HAP-1 (cell line): ENCODE measurements at regions not wholly inside any gene's neighbourhood (a gene's known extent, or its start where the extent isn't known, plus 50 kb on each side); places are given as distances from the start of the nearest gene placed in this dataset.

Experiments
- DNase-seq, 2 experiments: peaks; one replicate each; pipeline ENCODE4 v3.0.0-alpha.2; 2016 to 2020; ENCODE audit warnings: low spot score in 2 of 2
- H3K27me3 ChIP-seq: fragments of 250-450 bp; sonication (Bioruptor Pico); 2 replicates; pipeline ENCODE4 v1.5.1; 2020; ENCODE audit warnings: low read depth, mild to moderate bottlenecking, moderate library complexity
- H3K36me3 ChIP-seq: fragments of 250-450 bp; sonication (Bioruptor Pico); replicated peaks from 2 replicates; pipeline ENCODE4 v1.5.1; 2020; ENCODE audit warnings: mild to moderate bottlenecking
- H3K4me1 ChIP-seq: fragments of 250-450 bp; sonication (Bioruptor Pico); 2 replicates; pipeline ENCODE4 v1.5.1; 2020; ENCODE audit warnings: mild to moderate bottlenecking
- H3K4me3 ChIP-seq: fragments of 250-450 bp; sonication (Bioruptor Pico); 2 replicates; pipeline ENCODE4 v1.5.1; 2020; ENCODE audit warnings: mild to moderate bottlenecking, moderate library complexity
- H3K9me3 ChIP-seq: fragments of 250-450 bp; sonication (Bioruptor Pico); 2 replicates; pipeline ENCODE4 v1.5.1; 2020; ENCODE audit warnings: mild to moderate bottlenecking, moderate library complexity
- in situ Hi-C: fragments of 300-500 bp; cut with MboI; formaldehyde crosslinking; loops from 3 replicates; pipeline ENCODE4 v1.14.3; 2020; ENCODE audit warnings: low sequenced_read_pairs, inconsistent platforms, mixed read lengths

- in situ Hi-C loops, result no loop called here
- no peaks in the 10 kb centered on the region for H3K9me3 ChIP-seq
- DNase-seq, result no peak
- no peak overlapping the region for H3K4me3 ChIP-seq
- H3K4me1 ChIP-seq, result no peaks in the 10 kb centered on the region
- H3K27me3 ChIP-seq, result no peaks in the 10 kb centered on the region
- H3K36me3 ChIP-seq, result no peaks in the 10 kb centered on the region
Observed at GRCh38 chr9:120183615-120184014, 396.4 kb downstream of the CDK5RAP2 start.

DNA sequence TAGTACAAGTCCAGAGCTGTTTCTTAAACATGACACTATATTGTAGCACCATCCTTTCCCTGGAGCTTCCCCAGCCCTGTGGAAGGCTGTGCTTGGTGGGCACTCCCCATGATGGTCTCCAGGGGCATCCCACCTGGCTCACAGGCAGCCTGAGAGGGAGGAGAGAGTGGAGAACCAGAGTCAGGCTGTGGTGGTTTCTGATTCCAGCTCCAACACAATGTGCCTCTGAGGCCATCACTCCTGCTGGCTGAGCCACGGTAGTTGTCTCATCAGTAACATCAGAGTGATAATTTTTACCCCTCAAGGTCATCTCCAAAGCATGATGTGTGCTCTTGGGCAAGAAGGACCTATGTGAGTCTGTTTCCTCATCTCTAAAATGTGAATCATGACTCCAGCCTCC, 398.0 kb downstream of the CDK5RAP2 start:
- DNase-seq, result no peak
- in situ Hi-C loops, result no loop called here

DNA sequence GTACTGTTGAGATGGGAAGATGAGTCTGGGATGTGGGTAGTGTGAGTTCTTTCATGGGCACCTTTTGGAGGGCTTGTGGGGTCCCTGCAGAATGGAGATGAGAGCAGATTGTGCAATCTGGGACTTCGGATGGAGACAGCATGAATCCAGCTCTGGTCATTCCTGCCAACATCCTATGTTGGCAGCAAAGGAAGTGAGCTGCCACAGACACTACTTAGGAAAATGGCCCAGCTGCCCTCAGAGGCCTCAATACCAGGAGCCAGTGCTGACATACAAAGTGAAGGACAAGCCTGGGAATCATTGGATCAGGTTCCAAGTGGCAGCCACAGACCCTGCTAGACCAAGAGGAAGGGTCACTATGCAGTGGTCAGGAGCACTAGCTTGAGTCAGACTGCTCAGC, 402.8 kb downstream of the CDK5RAP2 start:
- H3K36me3 ChIP-seq, result no peaks in the 10 kb centered on the region
- in situ Hi-C loops, result no loop called here
- H3K27me3 ChIP-seq, result no peaks in the 10 kb centered on the region
- DNase-seq, result no peak
- H3K4me3 ChIP-seq, result no peak overlapping the region
- no peaks in the 10 kb centered on the region for H3K9me3 ChIP-seq
- no peaks in the 10 kb centered on the region for H3K4me1 ChIP-seq

More for the DNA sequence above, 398.0 kb downstream of the CDK5RAP2 start:
- Histone ChIP-seq H3K27me3 (no peaks in the 10 kb centered on the region), H3K4me1 (no peaks in the 10 kb centered on the region), H3K36me3 (no peaks in the 10 kb centered on the region), H3K4me3 (no peak overlapping the region), H3K9me3 (no peaks in the 10 kb centered on the region)

DNA sequence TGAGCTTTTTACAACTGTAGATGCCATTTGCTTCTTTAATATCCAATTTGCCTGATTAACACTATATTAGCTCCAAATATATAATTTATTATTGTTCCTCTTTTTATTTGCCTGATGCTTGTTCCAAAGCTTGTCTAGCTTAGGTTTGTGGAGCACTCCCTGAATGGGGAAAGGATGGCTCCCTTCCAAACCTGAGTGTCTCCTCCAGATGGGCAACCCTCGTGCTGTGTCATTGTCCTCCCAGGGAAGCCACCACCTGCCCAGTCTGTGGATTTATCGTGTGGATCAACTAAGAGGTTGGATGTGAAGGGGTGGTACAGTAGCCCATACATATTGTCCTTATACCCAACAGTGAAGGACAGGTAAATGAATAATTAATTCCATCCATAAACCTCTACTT, 404.9 kb downstream of the CDK5RAP2 start:
- DNase-seq, result no peak
- Histone ChIP-seq H3K27me3 (no peaks in the 10 kb centered on the region), H3K4me1 (no peaks in the 10 kb centered on the region), H3K36me3 (no peaks in the 10 kb centered on the region), H3K4me3 (no peak overlapping the region), H3K9me3 (no peaks in the 10 kb centered on the region)
- in situ Hi-C loops, result no loop called here

DNA sequence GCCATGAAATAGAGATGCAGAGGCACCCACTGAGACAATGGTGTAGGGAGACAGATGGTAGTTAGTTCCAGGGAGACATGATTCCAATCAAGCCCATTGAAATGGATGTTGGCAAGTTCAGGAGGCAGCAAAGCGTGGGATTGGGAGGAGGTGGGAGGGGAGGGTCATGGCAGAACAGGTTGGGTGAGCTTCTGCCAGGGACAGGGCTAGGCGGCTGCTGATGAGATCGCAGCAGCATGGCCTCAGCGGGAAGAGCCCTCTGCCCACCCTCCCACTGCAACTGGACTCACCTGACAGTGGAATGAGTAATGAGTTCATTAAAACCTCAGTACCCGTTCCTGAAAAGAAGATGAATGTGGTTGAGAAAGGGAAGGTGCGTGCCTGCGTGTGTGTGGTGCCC, 418.2 kb downstream of the CDK5RAP2 start:
- no peak overlapping the region for H3K4me3 ChIP-seq
- no peaks in the 10 kb centered on the region for H3K9me3 ChIP-seq
- no peaks in the 10 kb centered on the region for H3K4me1 ChIP-seq
- in situ Hi-C loops, result no loop called here
- DNase-seq, result no peak
- no peaks in the 10 kb centered on the region for H3K36me3 ChIP-seq
- no peaks in the 10 kb centered on the region for H3K27me3 ChIP-seq

DNA sequence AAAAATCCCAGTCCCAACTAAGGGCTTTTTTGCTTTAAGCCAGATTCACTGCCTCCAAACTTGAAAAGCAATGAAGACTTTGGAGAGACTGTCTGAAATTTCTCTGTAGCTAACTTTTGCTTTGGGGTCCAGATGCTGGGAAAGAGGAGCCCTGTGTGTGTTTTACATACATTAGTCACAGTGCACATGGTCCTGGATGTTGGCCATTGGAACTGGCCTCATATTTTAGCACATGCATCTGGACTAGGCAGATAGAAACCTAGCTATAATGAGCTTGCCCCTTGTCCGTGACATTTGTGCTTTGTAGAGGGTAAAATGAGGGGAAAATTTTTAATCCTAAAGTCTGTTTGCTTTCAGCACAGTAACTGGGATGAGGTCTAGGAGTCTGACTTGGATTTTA, 421.7 kb downstream of the CDK5RAP2 start:
- DNase-seq, result no peak
- Histone ChIP-seq H3K4me3 (no peak overlapping the region), H3K27me3 (no peaks in the 10 kb centered on the region), H3K4me1 (no peaks in the 10 kb centered on the region), H3K36me3 (no peaks in the 10 kb centered on the region), H3K9me3 (no peaks in the 10 kb centered on the region)
- in situ Hi-C loops, result no loop called here

DNA sequence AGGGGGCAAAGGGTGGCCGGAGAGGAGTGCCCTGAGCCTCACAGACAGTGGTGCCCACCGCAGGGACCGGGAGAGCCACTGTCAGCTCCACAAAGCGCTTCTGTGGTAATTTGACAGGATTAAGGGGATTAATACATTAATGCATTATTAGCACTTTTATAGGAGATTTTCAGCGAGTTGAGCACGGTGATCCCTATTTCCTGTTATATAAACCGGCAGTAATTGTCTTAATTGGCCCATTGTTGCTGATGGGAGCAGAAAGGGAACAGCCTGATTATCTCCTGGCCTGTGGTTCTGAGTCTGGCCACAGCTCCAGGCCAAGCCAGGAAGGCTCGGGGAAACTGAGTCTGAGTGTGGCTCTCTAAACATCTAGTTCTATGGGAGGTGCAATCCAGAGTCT, 423.6 kb downstream of the CDK5RAP2 start:
- Histone ChIP-seq H3K4me1 (peaks cover 4% of the 10 kb centered on the region), H3K36me3 (no peaks in the 10 kb centered on the region), H3K27me3 (no peaks in the 10 kb centered on the region), H3K4me3 (no peak overlapping the region), H3K9me3 (no peaks in the 10 kb centered on the region)
- in situ Hi-C loops, result no loop called here
- no peak for DNase-seq

GRCh38 chr9:120153258-120153657, 426.7 kb downstream of the CDK5RAP2 start:
- no peak overlapping the region for H3K4me3 ChIP-seq
- no peak for DNase-seq
- in situ Hi-C loops, result no loop called here

GRCh38 chr9:120152295-120152694, 427.7 kb downstream of the CDK5RAP2 start:
- in situ Hi-C loops, result no loop called here
- no peaks in the 10 kb centered on the region for H3K27me3 ChIP-seq
- no peaks in the 10 kb centered on the region for H3K36me3 ChIP-seq
- DNase-seq, result peak; percentile 14 to 57
- peaks cover 4% of the 10 kb centered on the region for H3K4me1 ChIP-seq
- no peak overlapping the region for H3K4me3 ChIP-seq
- H3K9me3 ChIP-seq, result no peaks in the 10 kb centered on the region

More at GRCh38 chr9:120153258-120153657, 426.7 kb downstream of the CDK5RAP2 start:
- Histone ChIP-seq H3K27me3 (no peaks in the 10 kb centered on the region), H3K36me3 (no peaks in the 10 kb centered on the region), H3K9me3 (no peaks in the 10 kb centered on the region), H3K4me1 (peaks cover 4% of the 10 kb centered on the region)

- H3K9me3 ChIP-seq, result no peaks in the 10 kb centered on the region
- in situ Hi-C loops, result no loop called here
- no peak overlapping the region for H3K4me3 ChIP-seq
- H3K27me3 ChIP-seq, result no peaks in the 10 kb centered on the region
- peaks cover 4% of the 10 kb centered on the region for H3K4me1 ChIP-seq
- no peaks in the 10 kb centered on the region for H3K36me3 ChIP-seq
- DNase-seq, result peak; percentile 44 to 46
Observed at GRCh38 chr9:120151806-120152205, 428.2 kb downstream of the CDK5RAP2 start.

DNA sequence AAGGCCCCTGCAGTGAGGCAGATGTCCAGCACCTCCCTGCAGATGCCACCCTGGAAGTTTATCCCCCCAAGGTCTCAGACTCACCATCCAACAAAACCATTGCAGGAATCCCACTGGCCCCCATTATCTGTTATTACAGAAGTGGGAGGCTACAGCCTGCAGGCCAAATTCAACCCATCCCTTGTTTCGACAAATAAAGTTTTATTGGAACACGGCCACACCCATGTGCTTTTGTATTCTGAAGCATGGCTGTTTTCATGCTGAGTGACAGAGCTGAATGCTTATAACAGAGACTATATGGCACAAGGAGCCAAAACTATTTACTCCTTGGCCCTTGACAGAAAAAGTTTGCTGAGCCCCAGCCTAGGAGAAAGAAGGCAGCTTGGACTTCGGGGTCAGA, 428.8 kb downstream of the CDK5RAP2 start:
- in situ Hi-C loops, result no loop called here
- H3K4me1 ChIP-seq, result peaks cover 4% of the 10 kb centered on the region

GRCh38 chr9:120138955-120139354, 441.0 kb downstream of the CDK5RAP2 start:
- in situ Hi-C loops, result no loop called here
- Histone ChIP-seq H3K9me3 (no peaks in the 10 kb centered on the region), H3K36me3 (no peaks in the 10 kb centered on the region), H3K4me1 (no peaks in the 10 kb centered on the region), H3K27me3 (no peaks in the 10 kb centered on the region), H3K4me3 (no peak overlapping the region)
- DNase-seq, result no peak

More for the DNA sequence above, 428.8 kb downstream of the CDK5RAP2 start:
- Histone ChIP-seq H3K36me3 (no peaks in the 10 kb centered on the region), H3K4me3 (no peak overlapping the region), H3K9me3 (no peaks in the 10 kb centered on the region), H3K27me3 (no peaks in the 10 kb centered on the region)
- no peak for DNase-seq

DNA sequence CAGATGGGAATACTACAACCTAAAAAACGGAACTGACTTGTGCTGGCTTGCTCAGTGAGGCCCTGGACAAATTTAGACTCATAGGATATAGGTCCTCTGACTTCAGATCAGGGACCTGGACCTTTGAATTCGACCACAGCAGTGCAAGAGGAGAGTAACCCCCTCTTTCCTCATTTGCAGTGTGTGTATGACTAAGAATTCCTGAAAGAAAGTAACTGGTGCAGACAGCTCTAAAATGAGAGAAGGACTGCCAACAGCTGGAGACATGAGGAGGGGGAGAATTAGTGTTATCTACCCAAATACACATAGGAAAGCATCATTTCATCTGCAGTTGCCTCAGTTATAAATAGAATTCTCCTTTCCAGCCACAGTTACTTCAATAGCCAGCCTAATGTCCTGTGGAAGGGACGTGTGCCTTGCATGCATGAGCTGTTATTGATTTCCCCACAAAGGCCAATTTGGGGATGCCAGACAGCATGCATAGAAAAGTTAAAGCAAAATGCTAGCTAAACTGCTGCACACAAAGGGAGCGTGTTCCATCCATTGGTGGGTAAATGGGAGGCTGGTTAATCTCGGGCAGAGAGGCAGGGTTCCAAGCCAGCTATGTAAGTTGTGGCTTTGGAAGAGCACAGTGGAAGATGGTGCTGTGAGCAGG, 442.7 kb downstream of the CDK5RAP2 start:
- Histone ChIP-seq H3K36me3 (no peaks in the 10 kb centered on the region), H3K4me3 (no peak overlapping the region), H3K27me3 (no peaks in the 10 kb centered on the region), H3K9me3 (no peaks in the 10 kb centered on the region), H3K4me1 (no peaks in the 10 kb centered on the region)
- in situ Hi-C loops, result no loop called here
- no peak for DNase-seq

DNA sequence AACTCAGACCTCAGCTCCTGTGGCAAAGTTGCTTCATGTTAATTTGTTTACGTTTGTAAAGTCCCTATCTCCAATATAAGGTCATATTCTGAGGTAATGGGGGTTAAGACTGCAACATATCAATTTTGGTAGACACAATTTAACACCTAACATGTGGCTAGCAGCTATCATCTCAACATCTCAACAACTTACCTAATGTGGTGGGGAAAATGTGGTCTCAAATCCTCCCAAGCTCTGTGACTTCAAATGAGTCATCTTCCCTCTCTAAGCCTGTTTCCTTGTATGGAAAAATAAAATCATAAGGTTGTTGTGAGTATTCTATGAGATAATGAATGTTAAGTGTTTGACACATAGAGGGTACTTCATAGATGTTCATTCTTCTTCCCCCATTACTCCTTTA, 443.3 kb downstream of the CDK5RAP2 start:
- in situ Hi-C loops, result no loop called here

DNA sequence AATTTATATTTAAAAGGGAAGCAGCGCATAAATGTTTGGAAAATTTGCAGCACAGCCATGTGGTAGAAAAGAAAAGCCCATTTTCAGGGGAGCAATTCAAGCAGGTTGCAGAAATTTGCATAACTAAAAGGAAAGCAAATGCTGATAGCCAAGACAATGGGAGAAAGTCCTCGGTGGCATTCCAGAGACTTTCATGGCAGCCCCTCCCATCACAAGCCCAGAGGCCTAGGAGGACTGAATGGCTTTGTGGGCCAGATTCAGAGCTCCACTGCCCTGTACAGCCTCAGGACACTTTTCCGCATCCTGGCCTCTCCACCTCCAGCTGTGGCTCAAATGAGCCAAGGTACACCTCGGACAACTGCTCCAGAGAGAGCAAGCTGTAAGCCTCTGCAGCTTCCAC, 462.9 kb downstream of the CDK5RAP2 start:
- DNase-seq, result peak in 1 of 2 experiments; percentile 7
- no peaks in the 10 kb centered on the region for H3K9me3 ChIP-seq
- no peaks in the 10 kb centered on the region for H3K36me3 ChIP-seq
- in situ Hi-C loops, result no loop called here
- H3K27me3 ChIP-seq, result no peaks in the 10 kb centered on the region
- no peaks in the 10 kb centered on the region for H3K4me1 ChIP-seq
- H3K4me3 ChIP-seq, result no peak overlapping the region

More for the DNA sequence above, 443.3 kb downstream of the CDK5RAP2 start:
- H3K4me3 ChIP-seq, result no peak overlapping the region
- H3K9me3 ChIP-seq, result no peaks in the 10 kb centered on the region
- no peaks in the 10 kb centered on the region for H3K27me3 ChIP-seq
- H3K4me1 ChIP-seq, result no peaks in the 10 kb centered on the region
- DNase-seq, result no peak
- H3K36me3 ChIP-seq, result no peaks in the 10 kb centered on the region
